GM21786 (cell line): ENCODE measurements at regions not wholly inside any gene's neighbourhood (a gene's known extent, or its start where the extent isn't known, plus 50 kb on each side); places are given as distances from the start of the nearest gene placed in this dataset.

Source experiments
- ATAC-seq: cut with Tn5 transposase; IDR thresholded peaks from one replicate; pipeline ENCODE4 v1.9.1; 2021; ENCODE audit not compliant: unreplicated experiment

- no peak for ATAC-seq
Observed at GRCh38 chr5:159385536-159385935, 55.2 kb upstream of the IL12B start.

GRCh38 chr5:159386028-159386711 is 55.9 kb upstream of the IL12B start:
- no peak for ATAC-seq

- ATAC-seq: no peak
Observed at GRCh38 chr5:159392871-159393270, 62.6 kb upstream of the IL12B start.

- no peak for ATAC-seq
Observed at GRCh38 chr5:159393854-159394274, 63.6 kb upstream of the IL12B start.

GRCh38 chr5:159395202-159395601 is 64.9 kb upstream of the IL12B start:
- ATAC-seq: no peak

- ATAC-seq: no peak
Observed at GRCh38 chr5:159398936-159399335, 68.6 kb upstream of the IL12B start.

- no peak for ATAC-seq
Observed at GRCh38 chr5:159400476-159400875, 70.2 kb upstream of the IL12B start.

GRCh38 chr5:159402311-159402710 is 72.0 kb upstream of the IL12B start:
- no peak for ATAC-seq

- no peak for ATAC-seq
Observed at GRCh38 chr5:159402856-159403255, 72.6 kb upstream of the IL12B start.

GRCh38 chr5:159403906-159404681 is 73.8 kb upstream of the IL12B start:
- no peak for ATAC-seq

GRCh38 chr5:159405611-159406031 is 75.3 kb upstream of the IL12B start:
- ATAC-seq: peak; percentile 73

GRCh38 chr5:159406571-159406970 is 76.3 kb upstream of the IL12B start:
- ATAC-seq: no peak

GRCh38 chr5:159409801-159410200 is 79.5 kb upstream of the IL12B start:
- peak; percentile 41 for ATAC-seq

GRCh38 chr5:159410480-159410879 is 80.2 kb upstream of the IL12B start:
- no peak for ATAC-seq

- ATAC-seq: no peak
Observed at GRCh38 chr5:159411115-159411514, 80.8 kb upstream of the IL12B start.

- peak; percentile 59 for ATAC-seq
Observed at GRCh38 chr5:159412284-159413046, 82.2 kb upstream of the IL12B start.

- peak; percentile 23 for ATAC-seq
Observed at GRCh38 chr5:159414021-159414420, 83.7 kb upstream of the IL12B start.

- ATAC-seq: no peak
Observed at GRCh38 chr5:159415301-159415937, 85.1 kb upstream of the IL12B start.

GRCh38 chr5:159416438-159416837 is 86.2 kb upstream of the IL12B start:
- no peak for ATAC-seq

GRCh38 chr5:159417170-159417569 is 86.9 kb upstream of the IL12B start:
- ATAC-seq: no peak

- no peak for ATAC-seq
Observed at GRCh38 chr5:159419576-159419975, 89.3 kb upstream of the IL12B start.
